NCI-H510A treated with DMSO at 0.1 percent for 48 hours (cell line): ENCODE measurements at regions not wholly inside any gene's neighbourhood (a gene's known extent, or its start where the extent isn't known, plus 50 kb on each side); places are given as distances from the start of the nearest gene placed in this dataset.

Experiments
- DNase-seq: peaks from one replicate; lab custom pipeline; 2025; lab: John Stamatoyannopoulos, UW

DNA sequence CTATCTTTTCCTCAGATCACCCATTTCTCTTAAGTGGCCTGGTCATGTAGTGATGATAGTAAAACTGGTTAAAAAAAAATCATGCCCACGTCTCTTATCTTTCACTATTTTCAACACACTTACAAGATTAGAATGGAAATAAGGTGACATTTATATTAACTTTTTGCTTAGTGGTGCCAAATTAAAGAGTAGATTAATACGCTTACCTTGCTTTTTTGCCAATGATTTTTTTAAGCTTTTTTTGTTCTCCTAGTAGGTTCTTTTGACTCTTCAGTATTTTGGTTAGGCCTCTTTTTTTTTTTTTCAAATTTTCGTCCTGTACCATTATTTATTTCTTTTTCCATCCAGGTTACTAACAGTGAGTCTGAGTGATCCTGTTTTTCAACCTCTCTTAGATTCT is 147.9 kb downstream of the PTCSC3 start:
- DNase-seq, result no peak

DNA sequence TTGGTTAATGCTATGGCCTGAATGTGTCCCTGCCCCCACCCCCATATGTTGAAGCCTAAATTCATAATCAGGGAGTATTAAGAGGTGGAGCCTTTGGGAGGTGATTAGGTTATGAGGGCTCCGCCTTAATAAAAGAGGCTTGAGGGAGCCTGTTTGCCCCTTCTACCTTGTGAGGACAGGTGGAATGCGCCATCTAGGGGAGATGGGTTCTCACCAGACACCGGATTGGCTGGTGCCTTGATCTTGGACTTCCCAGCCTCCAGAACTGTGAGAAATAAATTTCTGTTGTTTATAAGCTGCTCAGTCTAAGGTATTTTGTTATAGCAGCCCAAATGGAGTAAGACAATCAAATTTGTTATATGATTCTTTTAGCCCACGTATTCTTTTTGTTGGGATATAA is 148.3 kb downstream of the PTCSC3 start:
- no peak for DNase-seq

DNA sequence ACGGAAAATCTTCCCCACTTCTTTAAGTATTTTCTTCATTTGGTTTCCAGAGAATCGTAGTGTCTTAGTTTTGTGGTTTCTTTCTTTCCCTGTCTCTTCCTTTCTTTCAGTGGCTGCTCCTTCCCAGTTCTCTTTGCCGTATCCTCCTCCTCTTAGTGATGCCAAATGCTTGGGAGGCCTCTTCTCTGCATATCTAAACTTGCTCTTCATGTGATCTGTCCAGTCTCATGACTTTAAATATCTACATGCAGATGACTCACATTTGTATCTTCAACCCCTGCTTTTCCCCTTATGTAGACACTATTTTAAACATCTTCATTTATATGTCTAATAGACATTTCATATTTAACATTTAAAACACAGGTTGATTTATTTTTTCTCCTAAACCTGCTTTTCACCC is 149.2 kb downstream of the PTCSC3 start:
- no peak for DNase-seq

DNA sequence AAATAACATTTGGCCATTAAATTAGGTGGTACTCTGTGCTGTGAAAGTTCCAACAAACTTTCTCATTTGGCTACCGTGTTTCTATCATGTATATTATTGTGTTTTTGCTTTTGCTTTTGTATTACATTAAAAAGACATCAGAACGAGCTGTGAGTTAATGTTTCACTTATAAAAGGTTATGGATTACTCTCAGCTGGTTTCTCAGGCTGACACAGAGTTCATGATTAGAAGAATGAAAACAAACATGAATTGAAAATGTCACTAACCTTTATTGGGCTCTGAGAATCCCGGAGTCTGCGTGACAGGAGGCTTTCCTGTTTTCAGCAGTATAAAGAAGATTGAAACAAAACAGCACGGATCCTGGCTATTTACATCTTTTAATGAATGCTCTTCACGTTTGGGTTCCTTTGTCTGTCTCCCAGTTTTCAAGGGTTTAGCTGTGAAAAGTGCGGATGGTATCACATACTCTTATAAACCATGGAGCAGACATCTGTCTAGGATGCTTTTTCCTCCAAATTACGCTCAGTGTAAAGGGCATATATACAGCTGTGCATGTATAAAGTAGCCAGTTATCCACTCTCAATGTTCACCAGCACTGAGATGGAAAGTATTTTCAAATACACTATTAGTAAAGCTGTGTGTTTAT is 153.6 kb downstream of the PTCSC3 start:
- no peak for DNase-seq

DNA sequence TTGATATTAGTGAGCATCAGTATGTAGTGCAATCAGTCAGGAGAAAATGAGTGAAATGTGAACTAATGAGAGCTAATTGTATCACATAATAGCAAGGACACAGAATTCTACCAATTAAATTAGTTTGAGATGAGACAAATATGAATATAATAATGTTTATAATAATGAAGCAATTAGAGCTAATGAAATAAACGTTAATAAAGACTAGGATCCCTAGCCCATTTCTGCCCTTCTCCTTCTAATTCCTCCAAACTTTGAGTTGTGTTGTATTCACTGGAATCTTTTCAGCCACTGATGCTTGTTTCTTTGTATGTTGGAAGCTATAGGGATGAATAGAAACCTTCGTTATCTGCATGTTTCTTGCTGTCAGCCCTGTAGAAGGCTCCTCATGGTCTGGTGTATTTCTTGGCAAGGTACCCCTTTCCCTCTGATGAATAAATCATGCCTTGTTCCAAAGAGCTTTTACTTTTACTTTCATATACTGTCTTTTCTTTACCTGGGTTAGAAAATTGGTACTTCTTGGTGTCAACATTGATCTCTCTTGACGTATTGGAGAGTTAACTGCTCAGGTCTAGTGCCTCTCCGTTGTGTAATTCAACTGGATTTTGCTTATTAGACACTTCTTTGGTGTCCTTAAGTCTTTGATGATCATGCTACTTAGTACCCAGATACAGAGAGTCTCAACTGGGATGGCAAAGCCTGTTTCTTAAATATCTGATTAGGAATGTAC is 154.8 kb downstream of the PTCSC3 start:
- no peak for DNase-seq

DNA sequence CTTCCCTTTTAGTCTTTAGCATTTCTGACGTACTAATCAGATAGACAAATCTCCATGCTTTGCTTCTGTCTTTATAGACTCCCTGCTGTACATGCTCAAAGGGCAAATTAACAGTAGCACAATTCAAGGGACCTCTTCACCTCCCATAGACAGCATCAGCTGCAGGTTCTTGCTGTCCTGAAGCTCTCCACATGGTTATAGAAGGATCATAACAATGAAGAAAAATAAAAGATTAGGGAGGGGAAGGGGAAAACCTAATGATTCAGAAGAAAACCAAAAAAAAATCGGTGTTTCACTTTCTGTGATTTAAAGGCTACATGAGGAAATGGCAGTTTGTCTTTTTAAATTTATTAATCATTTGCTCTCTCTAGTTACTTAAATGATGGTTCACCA is 155.5 kb downstream of the PTCSC3 start:
- no peak for DNase-seq

DNA sequence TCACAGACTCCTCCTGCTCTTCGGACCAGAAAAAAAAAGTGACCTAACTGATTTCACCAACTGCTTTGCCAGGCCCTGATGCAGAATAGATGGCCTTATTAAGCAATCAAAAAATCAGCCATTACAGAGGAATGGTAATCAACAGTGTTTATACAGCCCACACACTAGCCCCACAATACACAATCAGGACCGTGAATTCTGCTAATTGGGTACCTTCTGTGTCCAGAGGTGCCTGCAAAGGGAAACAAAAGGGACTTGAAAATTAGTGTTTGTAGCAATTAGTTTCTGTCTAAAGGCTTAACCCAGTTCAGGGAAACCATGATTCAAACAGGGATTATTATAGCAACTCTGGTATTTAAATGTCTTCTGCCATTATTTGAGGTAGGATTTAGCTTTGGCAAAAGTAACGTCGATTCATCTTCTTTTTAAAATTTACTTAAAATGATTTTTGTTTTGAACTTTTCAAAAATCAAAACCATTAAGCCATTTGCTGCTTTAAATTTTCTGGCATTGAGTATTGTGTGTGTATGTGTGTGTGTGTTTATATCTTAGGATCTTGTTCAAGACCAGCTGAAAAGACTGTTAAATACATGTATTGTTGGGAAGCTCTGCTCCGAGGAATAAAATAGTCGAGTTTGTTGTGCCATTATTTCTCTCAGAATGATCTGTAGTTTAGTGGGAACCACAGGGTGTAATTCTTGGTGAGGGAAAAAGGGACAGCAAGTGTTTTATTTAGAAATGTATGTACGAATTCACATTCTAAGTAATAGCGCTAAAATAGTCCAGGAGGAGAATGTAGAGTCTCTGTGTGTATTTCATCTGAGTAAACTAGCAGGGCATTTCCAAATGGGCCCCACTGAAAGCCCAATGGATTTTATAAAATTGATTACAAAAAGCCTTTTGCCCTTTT is 156.1 kb downstream of the PTCSC3 start:
- DNase-seq, result no peak

DNA sequence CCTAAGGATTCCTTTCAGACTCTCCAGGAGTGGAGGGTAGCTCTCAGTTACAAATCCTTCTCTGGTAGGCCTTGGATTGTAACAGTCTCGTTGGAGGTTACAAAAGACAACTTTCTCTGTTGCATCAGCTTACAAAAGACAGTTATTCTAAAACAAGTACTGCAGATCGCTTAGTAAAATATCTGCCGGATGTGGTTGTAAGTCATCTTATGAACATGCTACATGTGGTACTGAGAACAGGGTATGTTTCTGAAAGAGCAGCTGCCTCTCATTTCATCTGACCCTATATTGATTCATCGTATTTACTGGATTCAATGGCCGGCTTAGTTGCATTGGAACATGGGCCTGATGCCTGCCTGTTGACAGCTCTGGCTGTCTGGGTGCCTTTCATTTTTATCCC is 157.4 kb downstream of the PTCSC3 start:
- DNase-seq, result no peak

DNA sequence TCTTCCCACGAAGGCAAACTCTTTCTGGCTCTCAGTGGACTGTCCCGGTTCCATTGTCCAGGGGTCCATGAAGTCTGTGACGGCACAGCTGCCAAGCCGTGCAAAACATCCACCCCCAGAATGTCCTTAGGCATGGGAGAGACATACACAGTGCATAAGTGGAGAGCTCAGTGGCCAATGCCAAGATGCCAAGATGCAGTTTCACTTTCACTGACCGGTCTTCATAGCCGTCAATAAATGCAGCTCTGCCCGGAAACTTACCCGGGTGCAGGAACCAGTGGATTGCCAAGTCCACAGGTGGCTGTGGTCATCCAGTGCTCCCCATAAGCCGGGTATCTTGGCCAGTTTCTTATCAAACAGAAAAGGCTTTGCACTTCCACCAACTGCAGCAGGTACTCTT is 162.3 kb downstream of the PTCSC3 start:
- DNase-seq, result no peak

DNA sequence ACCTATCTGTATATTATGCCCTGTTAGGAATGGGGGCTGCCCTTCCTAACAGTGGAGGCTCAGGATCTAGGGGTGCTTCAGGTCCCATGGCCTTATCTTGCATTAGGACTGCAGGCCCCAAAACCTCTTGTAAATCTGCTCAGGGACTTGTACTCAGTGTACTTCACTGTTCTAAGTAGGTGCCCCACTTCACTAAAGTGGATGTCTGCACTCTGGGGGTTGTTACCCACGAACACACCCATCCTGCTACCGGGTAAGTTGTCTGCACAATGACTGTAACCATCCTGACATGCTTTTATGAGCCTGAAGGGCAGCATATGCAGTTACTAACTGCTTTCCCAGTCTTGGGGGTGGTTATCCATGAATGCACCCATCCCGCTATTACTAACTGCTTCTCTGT is 163.0 kb downstream of the PTCSC3 start:
- DNase-seq, result no peak

DNA sequence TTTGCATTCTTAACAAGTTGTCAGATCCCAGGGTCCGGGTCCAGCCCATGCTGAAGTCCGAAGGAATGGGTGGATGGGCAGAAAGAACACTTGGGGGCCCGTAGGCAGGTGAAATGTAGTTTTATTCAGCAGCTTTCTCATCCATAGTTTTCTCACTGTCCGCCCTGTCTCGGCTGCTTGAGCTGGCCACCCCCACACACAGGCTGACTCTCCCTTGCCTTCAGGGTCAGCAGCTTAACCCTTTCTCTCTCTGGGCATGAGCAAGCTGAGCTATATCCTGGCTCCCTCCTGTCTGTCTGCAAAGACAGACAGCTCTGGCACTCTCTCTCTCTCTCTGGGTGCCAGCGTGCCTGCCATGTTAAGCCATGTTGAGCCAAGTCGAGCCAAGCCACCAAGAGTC is 163.9 kb downstream of the PTCSC3 start:
- no peak for DNase-seq

DNA sequence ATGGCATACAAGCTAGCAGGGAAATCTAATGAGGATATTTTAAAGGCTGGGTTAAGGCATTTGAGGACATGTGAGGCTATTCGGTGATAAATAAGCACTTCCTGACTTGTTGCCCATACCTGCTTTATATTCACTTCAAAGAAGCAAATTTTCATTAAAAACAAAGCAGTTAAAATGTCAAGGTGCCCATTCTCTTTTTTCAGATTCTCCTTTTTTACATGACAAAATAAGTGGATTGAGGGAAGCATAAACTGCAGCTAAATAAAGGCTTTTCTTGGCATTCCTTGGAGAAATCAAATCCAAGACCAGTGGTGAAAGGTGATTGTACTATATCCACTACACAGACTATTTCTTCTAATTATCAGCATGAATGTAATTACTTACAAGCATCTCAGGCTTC is 166.9 kb downstream of the PTCSC3 start:
- DNase-seq, result no peak

DNA sequence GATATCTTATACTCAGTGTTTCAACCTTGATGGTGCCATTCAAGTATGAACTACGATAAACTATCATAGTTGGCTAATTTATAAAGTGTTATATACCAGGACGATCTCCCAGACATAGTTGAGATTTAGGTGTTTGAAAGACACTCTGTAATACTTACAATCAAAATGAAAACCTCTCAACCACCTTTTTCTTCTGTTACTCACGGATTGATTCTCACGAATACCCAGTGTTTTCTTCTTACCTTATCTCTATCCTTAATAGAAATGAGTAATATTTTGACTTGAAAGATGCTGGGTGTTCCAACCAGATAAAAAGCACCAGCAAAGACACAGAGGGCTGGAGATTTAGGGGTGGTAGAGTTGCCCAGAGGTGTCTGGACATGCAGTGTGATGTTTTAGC is 169.9 kb downstream of the PTCSC3 start:
- DNase-seq, result no peak

DNA sequence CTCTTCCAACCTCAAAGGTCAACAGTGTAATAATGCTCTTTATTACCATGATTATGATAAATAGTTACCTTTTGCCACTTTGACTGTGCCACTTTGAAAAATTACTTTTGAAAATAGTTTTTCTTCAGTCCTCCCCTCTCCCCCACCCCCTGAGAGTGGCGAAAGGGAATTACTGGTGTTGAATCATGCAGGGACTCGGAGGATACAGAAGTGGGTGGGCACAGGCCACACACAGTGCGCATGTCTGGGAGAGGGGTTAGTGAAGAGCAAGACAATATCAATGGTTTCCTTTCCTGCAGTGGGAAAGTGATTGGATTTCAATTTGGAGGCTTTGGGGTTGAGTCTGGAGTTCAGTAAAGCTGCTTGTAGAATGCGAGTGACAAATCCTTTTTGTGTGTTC is 170.9 kb downstream of the PTCSC3 start:
- DNase-seq, result no peak

DNA sequence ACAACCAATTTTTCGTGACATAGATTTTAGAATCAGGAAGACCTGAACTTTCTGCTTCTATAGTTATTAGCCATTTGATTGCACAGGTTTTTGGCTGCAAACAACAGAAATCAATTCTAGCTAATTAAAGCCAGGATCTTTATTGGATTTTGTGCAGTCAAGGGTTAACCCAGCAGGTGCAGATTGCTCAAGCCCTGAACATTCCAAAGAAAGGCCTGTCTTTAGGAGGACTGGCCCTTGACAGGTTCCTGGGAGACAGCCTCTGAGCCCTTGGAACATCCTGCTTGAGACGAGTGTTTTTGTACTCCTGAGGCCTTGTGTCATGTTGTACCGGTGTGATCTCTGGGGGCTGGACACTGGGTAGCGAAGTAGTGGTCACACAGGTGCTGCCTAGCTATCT is 174.6 kb downstream of the PTCSC3 start:
- DNase-seq, result no peak

DNA sequence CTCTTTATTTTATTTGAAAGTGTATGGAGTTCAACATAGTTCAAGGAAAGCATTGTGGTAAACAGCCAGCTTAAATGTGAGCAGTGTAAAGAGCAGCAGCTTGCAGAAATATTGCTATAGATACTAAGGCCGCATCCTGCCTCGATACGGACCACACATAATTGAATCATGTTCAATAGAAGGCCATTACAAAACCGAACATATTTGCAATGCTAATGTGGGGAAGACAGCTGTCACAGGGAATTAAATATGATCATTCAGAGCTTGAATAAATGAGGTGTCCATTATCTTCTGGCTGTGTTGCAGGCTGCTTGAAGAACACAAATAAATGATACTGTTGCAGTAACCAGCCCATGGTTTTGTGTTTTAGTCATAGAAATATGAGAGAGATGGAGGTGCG is 173.2 kb downstream of the BRMS1L start:
- DNase-seq, result no peak

DNA sequence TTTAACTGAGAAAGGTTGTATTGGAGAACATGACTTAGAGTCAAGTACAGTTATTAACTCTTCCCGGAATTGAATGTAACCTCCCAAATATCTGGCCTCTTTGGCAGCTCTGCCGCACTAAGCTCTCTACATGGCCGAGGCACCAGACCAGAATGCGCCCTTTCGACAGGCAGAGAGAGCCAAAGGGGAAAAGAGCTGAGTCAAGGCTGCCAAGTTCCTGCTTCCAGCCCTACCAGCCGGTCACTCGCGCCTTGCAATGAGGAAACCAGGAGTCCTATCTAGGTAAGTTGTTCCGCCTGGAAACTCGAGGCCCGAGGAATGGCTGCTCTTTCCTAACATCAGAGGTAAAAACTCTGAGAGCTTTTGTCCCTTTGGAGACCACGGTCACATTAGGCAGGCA is 172.2 kb downstream of the BRMS1L start:
- DNase-seq, result no peak

DNA sequence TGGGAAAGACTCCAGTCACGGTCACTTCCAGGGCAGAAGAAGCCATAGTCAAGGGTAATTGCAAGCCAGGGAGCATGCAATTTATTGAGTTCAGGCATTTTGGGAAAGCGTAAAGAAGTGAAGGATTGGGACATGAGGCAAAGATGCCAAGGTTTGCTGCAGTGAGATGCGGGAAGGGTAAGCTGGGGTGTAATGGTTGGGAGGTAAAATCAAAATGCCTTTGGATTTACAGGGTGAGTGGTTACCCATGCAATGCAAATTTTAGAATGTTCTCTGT is 167.5 kb downstream of the BRMS1L start:
- DNase-seq, result no peak

DNA sequence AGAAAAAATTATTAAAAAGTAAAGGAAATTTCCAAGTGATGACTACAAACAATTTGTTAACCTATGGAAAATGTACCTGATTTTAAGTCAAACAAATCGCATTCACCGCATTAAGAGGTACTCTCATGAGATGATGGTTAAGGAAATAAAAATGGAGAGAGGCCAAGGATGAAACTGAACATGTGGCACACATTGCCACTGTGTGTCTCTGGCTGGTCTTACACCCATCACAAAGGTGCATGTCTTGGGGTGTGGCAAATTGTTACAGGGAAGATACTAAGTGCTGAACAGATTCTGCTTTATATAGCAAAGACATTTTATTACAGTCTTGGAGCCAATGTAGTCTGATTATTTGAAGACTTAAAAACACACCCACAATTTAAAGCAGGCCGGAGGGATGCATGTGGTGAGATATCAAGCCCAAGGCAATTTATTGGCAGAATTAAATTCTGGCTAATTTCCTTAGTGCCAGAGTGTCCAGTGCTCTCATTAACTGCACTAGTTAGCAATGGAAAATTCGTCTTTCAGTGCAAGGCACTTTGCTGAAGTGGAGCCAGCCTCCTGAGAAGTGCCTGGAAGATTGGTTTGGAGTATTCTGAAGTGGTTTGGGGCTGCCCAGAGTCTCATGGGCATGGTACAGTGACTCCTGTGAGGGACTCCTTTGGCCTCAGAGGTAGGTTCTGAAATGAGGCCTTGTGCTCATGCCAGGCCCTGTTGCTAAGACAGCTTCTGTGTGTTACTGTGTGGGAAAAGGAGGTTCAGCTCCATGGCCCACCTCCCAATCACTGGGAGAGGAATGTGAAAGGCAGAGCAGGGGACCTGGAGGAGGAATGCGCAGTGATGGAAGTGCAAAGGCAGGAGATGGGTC is 166.9 kb downstream of the BRMS1L start:
- no peak for DNase-seq

DNA sequence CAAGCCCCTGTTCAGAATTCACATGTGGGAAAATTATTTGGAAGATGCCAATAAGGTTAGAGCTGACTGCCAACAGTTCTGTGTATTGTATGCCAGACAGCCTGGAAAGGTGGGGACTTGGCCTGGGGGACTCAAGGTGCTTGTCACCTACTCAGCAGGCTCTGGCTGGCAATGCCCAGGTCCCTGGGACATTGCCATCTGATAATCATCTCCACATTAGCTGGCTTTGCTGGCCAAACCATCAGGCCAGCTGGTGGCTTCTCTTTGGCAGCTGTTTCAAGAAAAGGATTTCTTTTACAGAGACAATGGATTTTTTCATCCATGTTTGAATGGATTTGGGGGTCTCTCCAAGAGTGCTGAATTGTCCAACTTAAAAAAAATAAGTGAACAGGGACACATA is 165.2 kb downstream of the BRMS1L start:
- no peak for DNase-seq

DNA sequence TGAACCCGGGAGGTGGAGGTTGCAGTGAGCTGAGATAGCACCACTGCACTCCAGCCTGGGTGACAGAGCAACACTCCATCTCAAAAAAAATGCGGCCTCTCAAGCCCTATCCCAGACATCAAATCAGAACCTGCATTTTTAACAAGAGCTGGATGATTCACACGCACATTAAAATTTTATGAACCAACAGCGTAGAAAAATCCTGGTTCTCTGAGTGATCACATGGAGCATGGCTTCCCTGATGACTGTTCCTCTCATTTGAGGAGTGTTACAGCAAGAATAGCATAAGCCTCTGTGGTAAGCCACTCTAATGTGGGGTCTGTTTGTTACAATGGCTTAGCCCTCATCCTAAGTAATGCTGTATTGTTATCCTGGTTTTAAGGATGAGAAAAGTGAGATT is 163.6 kb downstream of the BRMS1L start:
- DNase-seq, result no peak

DNA sequence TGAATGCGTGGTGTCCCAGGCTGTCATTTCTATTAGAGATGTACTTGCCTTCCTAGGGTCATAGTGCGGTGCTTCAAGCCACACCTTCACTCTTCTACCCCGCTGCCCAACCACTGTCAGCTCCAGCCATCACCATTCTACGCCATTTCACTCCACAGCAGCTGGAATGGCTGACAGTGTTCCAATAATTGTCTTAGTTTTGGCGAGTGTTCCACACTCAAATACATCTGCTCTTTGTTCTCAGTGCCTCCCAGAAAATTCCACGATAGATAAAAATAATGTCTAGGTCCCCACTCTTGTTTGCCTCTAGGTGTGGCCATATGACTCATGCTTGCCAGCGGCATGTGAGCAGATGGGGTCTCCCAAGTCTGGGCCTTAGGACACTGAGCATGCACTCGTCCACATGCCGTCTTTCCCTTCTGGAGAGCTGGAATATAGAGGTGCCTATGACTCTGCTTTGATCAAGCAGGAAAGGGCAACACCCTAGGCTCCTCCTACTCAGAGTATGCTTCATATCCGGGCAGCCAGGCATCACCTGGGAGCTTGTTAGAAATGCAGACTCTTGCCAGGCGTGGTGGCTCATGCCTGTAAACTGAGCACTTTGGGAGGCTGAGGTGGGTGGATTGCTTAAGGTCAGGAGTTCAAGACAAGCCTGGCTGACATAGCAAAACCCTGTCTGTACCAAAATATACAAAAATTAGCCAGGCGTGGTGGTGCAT is 163.0 kb downstream of the BRMS1L start:
- no peak for DNase-seq
